ENCODE measurements at regions not wholly inside any gene's neighbourhood (a gene's known extent, or its start where the extent isn't known, plus 50 kb on each side); places are given as distances from the start of the nearest gene placed in this dataset.

GRCh38 chr13:75153386-75153785 lies 328.6 kb downstream of the TBC1D4 start:
- POLR2A ChIA-PET: no interaction called here
- Histone ChIP-seq H3K4me2 (ENCODE audit: insufficient read depth, low read length) (no peak overlapping the region), H3K9me3 (replicated peaks; ENCODE audit: control insufficient read depth, insufficient read depth, low read depth, low read length) (no peaks in the 10 kb centered on the region), H3K9ac (ENCODE audit: insufficient read depth in 1 of 2, low read depth in 2 of 2, low read length in 2 of 2) (no peak overlapping the region), H3K27ac (ENCODE audit: extremely low read depth, low read depth, low read length) (no peak overlapping the region), H3K9me1 (ENCODE audit: control insufficient read depth, insufficient read depth, low read length) (no peaks in the 10 kb centered on the region), H2AFZ (ENCODE audit: low read depth, low read length) (no peak overlapping the region), H3K4me1 (replicated peaks in 1 of 2; ENCODE audit: control insufficient read depth in 2 of 2, insufficient read depth in 2 of 2, low read length in 2 of 2) (no peaks in the 10 kb centered on the region), H3K79me2 (ENCODE audit: control insufficient read depth, insufficient read depth, low read length) (no peaks in the 10 kb centered on the region), H3K4me3 (no peak overlapping the region), H4K20me1 (replicated peaks; ENCODE audit: control insufficient read depth, insufficient read depth, low read length) (no peaks in the 10 kb centered on the region), H3K36me3 (ENCODE audit: control insufficient read depth, insufficient read depth, low read length) (no peaks in the 10 kb centered on the region), H3K27me3 (ENCODE audit: control insufficient read depth in 2 of 2, insufficient read depth in 2 of 2, low read length in 2 of 2) (no peaks in the 10 kb centered on the region)
- ATAC-seq: no peak
- 0% methylated on average over 4 of the region's 4 CpGs for WGBS (ENCODE audit: insufficient coverage, low coverage, missing lambda C conversion rate)
- in situ Hi-C loops (cut with MboI): no loop called here
- no TSS peak for BruUV-seq (replicated peaks)
- intact Hi-C loops (cut with micrococcal nuclease): no loop called here
- CTCF ChIA-PET (ENCODE audit: low intra/inter-chr PET ratio): no interaction called here
- TF ChIP-seq ZNF561 (CRISPR knock-in tag; conservative IDR thresholded peaks at IDR 0.05): no peak
- TF ChIP-seq XRCC3 (IDR thresholded peaks at IDR 0.05): no peak
- no peak for TF ChIP-seq TAF15 (IDR thresholded peaks at IDR 0.05; ENCODE audit: low read depth, low read length)
- TF ChIP-seq ZNF77 (CRISPR knock-in tag; IDR thresholded peaks at IDR 0.05): no peak
- TF ChIP-seq PPARD (CRISPR knock-in tag; IDR thresholded peaks at IDR 0.05): no peak
- TF ChIP-seq RERE (CRISPR knock-in tag; IDR thresholded peaks at IDR 0.05; ENCODE audit: borderline replicate concordance): no peak
- FAIRE-seq: no peak
- DNase-seq (ENCODE audit: extremely low read depth in 1 of 4, low spot score in 3 of 4): no peak

Data from K562 (cell line).